Activated CD4-positive, alpha-beta T cell treated with anti-CD3 and anti-CD28 coated beads for 24 hours (primary cell): ENCODE measurements at regions not wholly inside any gene's neighbourhood (a gene's known extent, or its start where the extent isn't known, plus 50 kb on each side); places are given as distances from the start of the nearest gene placed in this dataset.

Source experiments
- DNase-seq, 2 donors: peaks; one replicate each; pipeline ENCODE4 v3.0.0-alpha.2; 2020; ENCODE audit warnings: low read depth in 2 of 2

DNA sequence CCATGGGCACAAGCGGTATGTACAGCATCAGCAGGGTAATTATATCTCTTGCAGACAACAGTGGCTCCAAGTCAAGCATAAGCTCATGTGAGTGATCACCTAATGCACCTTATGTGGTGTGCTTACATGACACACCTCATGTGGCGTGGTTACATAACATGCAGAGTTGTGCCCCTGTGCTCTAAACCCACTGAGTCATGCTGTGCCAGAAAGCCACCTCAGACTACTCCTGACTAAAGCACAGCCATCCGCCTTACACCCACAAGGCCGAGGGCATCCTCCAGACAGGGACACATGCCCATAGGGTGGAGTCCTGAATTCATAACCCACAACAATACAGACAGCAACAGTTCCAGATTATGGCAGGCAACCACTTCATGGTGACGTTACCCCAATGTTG, 163.7 kb upstream of the SLC30A5 start:
- no peak for DNase-seq

DNA sequence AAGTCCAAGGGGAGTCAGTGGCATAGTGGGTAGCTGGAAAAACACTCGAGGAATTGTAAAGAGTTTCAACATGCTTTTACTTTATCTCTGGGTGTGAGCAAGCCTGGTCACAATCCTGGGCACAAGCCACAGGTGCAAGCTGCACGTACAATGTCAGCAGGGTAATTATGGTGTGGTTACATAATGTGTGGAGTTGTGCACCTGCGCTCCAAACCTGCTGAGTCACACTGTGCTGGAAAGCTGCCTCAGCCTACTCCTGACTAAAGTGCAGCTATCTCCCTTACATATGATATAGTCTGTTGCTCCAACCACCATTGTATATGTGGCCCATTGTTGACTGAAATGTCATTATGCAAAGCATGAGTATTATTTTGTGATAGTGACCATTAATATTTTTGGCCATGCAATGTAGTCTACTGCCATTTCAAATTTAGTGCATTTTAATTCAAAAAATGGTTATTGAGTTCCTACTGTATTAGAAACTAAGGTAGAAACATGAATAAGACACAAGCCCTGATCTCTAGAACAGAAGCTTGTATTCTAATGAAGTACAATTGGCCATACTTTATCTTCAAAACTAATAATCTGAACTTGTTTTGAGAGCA, 160.9 kb upstream of the SLC30A5 start:
- peak in 1 of 2 donors; percentile 3 for DNase-seq

DNA sequence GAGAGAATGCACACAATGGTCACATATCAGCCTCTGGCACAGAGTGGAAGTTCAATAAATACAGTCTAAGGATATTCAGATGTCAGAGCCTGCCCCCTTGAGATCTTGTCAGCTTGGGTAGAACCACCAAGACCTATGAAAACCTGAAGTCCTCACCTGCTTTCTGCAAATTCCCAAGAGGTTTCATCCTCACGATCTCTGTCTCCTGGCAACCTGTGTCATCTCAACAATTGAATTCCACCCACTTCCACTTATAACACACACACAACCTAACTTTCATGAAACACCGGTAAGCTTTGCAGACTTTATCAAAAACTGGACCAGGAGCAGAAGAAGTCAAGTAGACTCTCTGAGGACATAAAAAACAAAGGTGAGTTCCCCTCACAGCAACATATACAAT, 151.6 kb upstream of the SLC30A5 start:
- DNase-seq = no peak

- DNase-seq = no peak
Measured at GRCh38 chr5:68946728-68947127, 147.1 kb upstream of the SLC30A5 start.

DNA sequence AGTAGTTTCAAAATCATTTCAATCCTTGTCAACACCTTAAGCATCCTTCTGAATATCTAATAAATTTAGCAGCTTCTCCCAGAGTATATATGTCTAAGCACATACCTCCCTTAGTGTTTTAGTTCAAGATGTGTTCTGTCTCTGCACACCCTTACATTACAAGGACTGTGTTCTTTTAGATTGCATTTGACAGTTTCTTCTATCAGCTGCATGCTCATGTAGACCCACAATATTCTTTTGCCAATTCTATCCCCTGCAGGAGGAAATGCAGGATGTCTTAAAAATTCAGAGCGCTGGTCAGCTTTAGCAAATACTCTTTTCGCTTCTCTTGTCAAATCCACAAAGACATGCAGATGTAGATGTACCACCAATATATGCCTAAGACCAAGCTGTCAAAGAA, 145.8 kb upstream of the SLC30A5 start:
- no peak for DNase-seq

- DNase-seq = no peak
Measured at GRCh38 chr5:68949256-68949655, 144.6 kb upstream of the SLC30A5 start.

DNA sequence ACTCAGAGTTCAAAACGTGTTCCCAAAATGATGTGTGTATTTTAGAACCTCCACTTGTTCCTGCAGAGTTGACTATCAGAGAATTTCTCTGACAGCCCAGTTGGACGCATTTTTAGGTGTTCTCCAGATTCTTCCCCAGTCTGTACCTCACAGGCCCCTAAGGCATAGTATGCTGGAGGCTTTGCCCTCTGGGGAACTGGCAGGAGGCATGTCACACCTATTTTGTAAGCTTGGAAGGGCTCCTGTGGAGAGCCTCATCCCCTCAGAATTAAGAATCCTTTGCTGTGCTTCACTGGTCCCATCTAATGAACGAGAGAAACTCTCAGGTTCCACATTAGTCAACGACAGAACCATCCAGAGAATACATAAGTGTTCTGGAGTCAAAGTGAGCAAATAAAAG, 144.1 kb upstream of the SLC30A5 start:
- DNase-seq = no peak

DNA sequence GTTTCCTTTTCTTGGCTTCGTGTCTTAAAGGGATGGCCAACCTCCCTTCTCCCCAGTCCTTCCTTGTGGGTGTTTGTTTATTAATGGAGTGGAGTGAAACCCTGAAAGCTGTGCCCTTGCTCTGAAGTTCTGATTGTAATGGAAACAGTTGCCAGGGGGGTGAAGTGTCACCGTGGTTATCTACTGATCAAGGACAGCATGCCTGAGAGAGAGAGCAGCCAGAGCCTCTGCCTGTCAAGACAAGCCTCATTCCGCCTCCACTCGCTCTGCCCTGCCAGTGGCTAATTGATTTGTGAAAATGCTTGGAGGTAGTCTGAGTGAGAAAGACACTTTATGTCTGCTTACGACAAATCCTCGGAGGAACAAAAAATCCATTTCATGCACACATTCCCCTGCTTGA, 143.7 kb upstream of the SLC30A5 start:
- no peak for DNase-seq

- DNase-seq = no peak
Measured at GRCh38 chr5:68950930-68951329, 142.9 kb upstream of the SLC30A5 start.

- DNase-seq = no peak
Measured at GRCh38 chr5:68953231-68953874, 140.5 kb upstream of the SLC30A5 start.

DNA sequence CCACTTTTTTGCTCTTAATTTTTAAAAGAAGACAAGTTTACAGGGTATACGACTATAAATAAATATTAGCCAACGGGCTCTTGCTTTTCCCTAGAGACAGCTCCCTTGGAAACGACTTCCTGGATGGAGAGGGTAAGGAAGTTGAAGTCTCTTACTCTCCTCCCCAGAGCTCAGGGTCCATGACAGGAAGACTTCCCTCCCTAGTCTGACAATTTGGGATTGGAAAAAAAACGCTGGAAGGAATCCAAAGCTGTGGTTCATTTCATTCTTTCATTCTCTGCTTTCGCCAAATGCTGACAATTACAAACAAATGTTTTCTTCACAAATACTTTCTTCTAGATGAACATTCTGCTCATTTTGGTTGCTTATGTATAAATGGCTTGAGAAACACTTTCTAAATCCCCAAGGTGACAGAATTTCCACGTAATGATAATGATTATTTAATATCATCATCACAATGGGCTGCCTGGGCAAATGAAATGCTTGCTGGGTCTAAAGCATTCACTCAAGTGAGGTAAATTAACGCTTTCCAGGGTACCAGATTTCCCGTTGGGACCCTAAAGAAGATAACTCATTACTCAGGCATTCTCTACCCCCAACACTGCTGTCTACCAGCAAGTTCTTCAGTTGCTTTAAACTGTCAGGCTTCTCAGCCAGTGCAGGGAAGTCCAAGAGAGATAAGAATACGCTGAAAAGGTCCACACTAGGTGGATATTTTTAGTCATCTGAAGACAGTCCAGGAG, 139.8 kb upstream of the SLC30A5 start:
- no peak for DNase-seq

DNA sequence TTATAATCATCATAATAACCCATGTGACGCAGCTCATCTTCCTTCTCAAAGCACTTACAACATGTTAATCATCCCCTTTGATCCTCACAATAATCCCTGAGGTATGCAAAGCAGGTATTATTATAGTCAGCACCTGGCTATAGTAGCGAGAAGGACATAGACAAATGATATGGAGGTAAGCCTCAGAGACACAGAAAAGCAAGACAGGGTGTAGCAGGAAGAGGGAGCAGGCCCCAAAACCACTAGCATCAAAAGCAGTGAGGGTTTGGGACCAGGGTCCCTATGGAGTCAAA, 139.2 kb upstream of the SLC30A5 start:
- DNase-seq = no peak

- no peak for DNase-seq
Measured at GRCh38 chr5:68957591-68957990, 136.2 kb upstream of the SLC30A5 start.

- DNase-seq = no peak
Measured at GRCh38 chr5:68958428-68958827, 135.4 kb upstream of the SLC30A5 start.

- no peak for DNase-seq
Measured at GRCh38 chr5:68960456-68960855, 133.4 kb upstream of the SLC30A5 start.

GRCh38 chr5:68960961-68961360, 132.9 kb upstream of the SLC30A5 start:
- DNase-seq = no peak

GRCh38 chr5:68961762-68962161, 132.1 kb upstream of the SLC30A5 start:
- no peak for DNase-seq

DNA sequence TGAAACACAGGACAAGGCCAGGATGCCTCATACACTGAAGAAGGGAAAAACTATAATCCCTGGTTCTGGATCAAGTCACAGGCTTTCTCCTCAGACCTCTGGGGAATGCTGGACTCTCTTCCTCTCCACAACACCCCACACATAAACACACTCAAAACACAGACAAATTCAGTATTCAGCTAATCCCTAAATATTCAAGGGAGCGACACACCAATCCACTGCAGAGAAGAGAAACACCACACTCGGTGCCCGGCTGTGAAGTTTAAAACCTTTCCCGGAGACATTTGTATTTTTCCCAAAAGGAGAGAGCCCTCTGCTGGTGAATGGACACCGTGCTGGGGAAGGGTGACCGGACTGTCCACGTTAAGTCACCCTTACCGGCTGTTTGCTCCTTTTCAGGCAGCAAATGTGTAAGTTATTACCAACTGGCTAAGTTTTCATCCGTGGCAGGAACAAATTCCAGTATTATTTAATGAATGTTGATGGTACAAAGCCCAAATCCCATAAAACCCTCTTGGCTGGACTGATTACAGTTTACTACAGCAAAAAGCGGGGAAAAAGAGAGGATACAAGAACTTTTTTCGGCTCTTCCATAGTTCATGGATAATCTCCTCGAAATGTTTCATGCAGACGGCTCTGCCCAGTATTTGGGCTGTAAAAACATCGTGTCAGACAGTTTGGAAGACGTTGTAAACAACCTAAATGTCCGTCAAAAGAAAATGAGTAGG, 130.9 kb upstream of the SLC30A5 start:
- peak in 1 of 2 donors; percentile 1 for DNase-seq

DNA sequence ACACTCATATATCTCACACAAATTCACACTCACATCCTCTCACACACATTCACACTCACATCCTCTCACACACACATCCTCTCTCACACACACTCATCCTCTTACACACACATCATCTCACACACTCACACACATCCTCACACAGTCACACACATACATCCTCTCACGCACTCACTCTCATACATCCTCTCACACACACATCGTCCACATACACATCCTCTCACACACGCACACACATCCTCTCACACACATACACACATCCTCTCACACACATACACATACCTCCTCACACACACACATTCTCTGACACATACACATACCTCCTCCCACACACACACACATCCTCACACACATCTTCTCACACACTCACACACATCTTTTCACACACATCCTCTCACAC, 129.1 kb upstream of the SLC30A5 start:
- DNase-seq = no peak

DNA sequence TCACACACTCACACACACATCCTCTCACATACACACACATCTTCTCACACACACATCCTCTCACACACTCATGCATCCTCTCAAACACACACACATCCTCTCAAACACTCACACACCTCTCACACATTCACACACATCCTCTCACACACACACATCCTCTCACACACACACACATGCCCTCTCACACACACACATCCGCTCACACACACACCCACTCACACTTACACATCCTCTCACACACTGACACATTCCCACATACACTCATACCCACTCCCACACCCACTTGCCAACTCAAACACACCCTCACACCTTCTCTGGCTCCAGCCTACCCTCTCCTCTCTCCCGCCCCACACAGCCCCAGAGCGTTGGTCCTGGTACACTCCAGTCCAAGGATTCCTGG, 127.9 kb upstream of the SLC30A5 start:
- DNase-seq = no peak

DNA sequence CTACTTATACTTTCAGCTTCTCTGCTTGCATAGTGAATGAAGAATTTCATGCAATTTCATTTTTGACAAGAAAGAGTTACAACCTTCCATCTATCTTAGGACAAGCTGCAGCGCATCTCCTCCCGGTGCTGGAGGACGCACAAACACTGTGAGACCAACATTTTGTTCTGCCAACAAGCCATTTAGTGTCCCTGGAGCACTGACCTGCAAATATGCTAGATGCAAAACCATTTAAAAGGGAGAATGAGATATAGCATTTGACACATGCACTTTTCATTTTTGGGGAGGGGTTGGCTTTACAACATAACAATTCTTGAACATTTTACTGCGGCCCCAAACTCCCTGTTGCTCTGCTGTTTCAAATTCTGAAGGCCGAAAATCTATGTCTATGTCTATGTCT, 127.2 kb upstream of the SLC30A5 start:
- DNase-seq = no peak

DNA sequence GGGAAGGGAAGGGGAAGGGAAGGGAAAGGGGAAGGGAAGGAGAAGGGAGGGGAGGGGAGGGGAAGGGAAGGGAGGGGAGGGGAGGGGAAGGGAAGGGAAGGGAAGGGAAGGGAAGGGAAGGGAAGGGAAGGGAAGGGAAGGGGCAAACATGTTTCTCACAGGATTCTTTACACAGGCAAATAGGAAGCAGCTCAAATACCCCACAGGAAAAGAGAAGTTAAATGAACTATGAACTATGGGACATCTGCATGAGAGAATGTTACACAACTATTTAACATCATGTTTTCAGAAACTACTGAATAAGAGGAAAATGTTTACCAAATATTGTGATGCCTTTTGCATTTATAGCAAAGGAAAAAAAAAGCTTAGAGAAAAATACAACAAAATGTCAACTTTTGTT, 125.4 kb upstream of the SLC30A5 start:
- DNase-seq = no peak

- DNase-seq = no peak
Measured at GRCh38 chr5:68970617-68971016, 123.2 kb upstream of the SLC30A5 start.
